DOHH2 (cell line): ENCODE measurements at regions not wholly inside any gene's neighbourhood (a gene's known extent, or its start where the extent isn't known, plus 50 kb on each side); places are given as distances from the start of the nearest gene placed in this dataset.

Source experiments
- H3F3A ChIP-seq: fragments of 200-600 bp; sonication (generic), shearing (Covaris generic); 2 replicates; pipeline ENCODE4 v1.6.0; 2016; ENCODE audit warnings: antibody characterized with exemption, mild to moderate bottlenecking; ENCODE audit not compliant: control insufficient read depth, insufficient read depth
- H3K27ac ChIP-seq: fragments of 200-600 bp; sonication (generic); 2 replicates; pipeline ENCODE4 v1.5.1; 2014; ENCODE audit warnings: low read depth, mild to moderate bottlenecking, low read length, moderate library complexity
- H3K27me3 ChIP-seq: fragments of 200-600 bp; sonication (generic); 2 replicates; pipeline ENCODE4 v1.6.1; 2014; ENCODE audit warnings: mild to moderate bottlenecking, low read length, mixed read lengths; ENCODE audit not compliant: control insufficient read depth
- H3K36me3 ChIP-seq: fragments of 200-600 bp; sonication (generic); 2 replicates; pipeline ENCODE4 v1.6.1; 2014; ENCODE audit warnings: mild to moderate bottlenecking, low read length, moderate library complexity, mixed read lengths; ENCODE audit not compliant: control insufficient read depth
- H3K4me1 ChIP-seq: fragments of 200-600 bp; sonication (generic); 2 replicates; pipeline ENCODE4 v1.6.1; 2014; ENCODE audit warnings: mild to moderate bottlenecking, low read length, mixed read lengths; ENCODE audit not compliant: control insufficient read depth
- H3K4me2 ChIP-seq: fragments of 200-600 bp; sonication (generic); 2 replicates; pipeline ENCODE4 v1.6.0; 2014; ENCODE audit warnings: mild to moderate bottlenecking, low read length, moderate library complexity
- H3K4me3 ChIP-seq: fragments of 200-600 bp; sonication (generic); 2 replicates; pipeline ENCODE4 v1.5.1; 2014; ENCODE audit warnings: mild to moderate bottlenecking, low read length, mixed read lengths
- H3K79me2 ChIP-seq: fragments of 200-600 bp; sonication (generic); 2 replicates; pipeline ENCODE4 v1.6.1; 2014; ENCODE audit warnings: mild to moderate bottlenecking, low read length, mixed read lengths; ENCODE audit not compliant: control insufficient read depth
- H3K9me2 ChIP-seq: fragments of 200-600 bp; sonication (generic); replicated peaks from 2 replicates; pipeline ENCODE4 v1.6.1; 2014; ENCODE audit warnings: mild to moderate bottlenecking, low read length, mixed read lengths; ENCODE audit not compliant: control insufficient read depth
- H3K9me3 ChIP-seq: fragments of 200-600 bp; sonication (generic); 2 replicates; pipeline ENCODE4 v1.6.1; 2014; ENCODE audit warnings: antibody characterized with exemption, low read length, mixed read lengths; ENCODE audit not compliant: control insufficient read depth, insufficient read depth
- H4K20me1 ChIP-seq: fragments of 200-600 bp; sonication (generic); 2 replicates; pipeline ENCODE4 v1.6.0; 2014; ENCODE audit warnings: low read depth, mild to moderate bottlenecking, antibody characterized with exemption, low read length, moderate library complexity; ENCODE audit not compliant: control insufficient read depth, insufficient read depth
- CTCF ChIP-seq: fragments of 200-600 bp; sonication (generic); IDR thresholded peaks from one replicate; pipeline ENCODE4 v1.5.1; 2014; ENCODE audit warnings: antibody characterized with exemption, mild to moderate bottlenecking, low read depth, low read length; ENCODE audit not compliant: poor library complexity, severe bottlenecking
- EZH2phosphoT487 ChIP-seq: fragments of 200-600 bp; sonication (generic); IDR thresholded peaks from 2 replicates; pipeline ENCODE4 v1.6.1; 2017; ENCODE audit warnings: borderline replicate concordance, mild to moderate bottlenecking, antibody characterized with exemption, low read length, moderate library complexity, mixed read lengths

- no peaks in the 10 kb centered on the region for H3K9me3 ChIP-seq
- H3K27ac ChIP-seq = no peak overlapping the region
- H3K4me3 ChIP-seq = no peak overlapping the region
- no peaks in the 10 kb centered on the region for H3K4me1 ChIP-seq
- TF ChIP-seq EZH2phosphoT487 = no peak
- no peak for TF ChIP-seq CTCF
- no peaks in the 10 kb centered on the region for H3K27me3 ChIP-seq
- no peak overlapping the region for H3K4me2 ChIP-seq
- no peaks in the 10 kb centered on the region for H3F3A ChIP-seq
- H3K9me2 ChIP-seq = no peaks in the 10 kb centered on the region
- no peaks in the 10 kb centered on the region for H4K20me1 ChIP-seq
- no peaks in the 10 kb centered on the region for H3K36me3 ChIP-seq
- no peaks in the 10 kb centered on the region for H3K79me2 ChIP-seq
These were observed 125.3 kb downstream of the RAB11FIP2 start for GRCh38 chr10:117921421-117921820.

- no peaks in the 10 kb centered on the region for H3K27me3 ChIP-seq
- no peaks in the 10 kb centered on the region for H3K9me2 ChIP-seq
- H3F3A ChIP-seq = no peaks in the 10 kb centered on the region
- no peak for TF ChIP-seq CTCF
- no peaks in the 10 kb centered on the region for H3K36me3 ChIP-seq
- H3K79me2 ChIP-seq = no peaks in the 10 kb centered on the region
- no peaks in the 10 kb centered on the region for H4K20me1 ChIP-seq
- no peak overlapping the region for H3K4me2 ChIP-seq
- H3K4me3 ChIP-seq = no peak overlapping the region
- no peak overlapping the region for H3K27ac ChIP-seq
- no peaks in the 10 kb centered on the region for H3K9me3 ChIP-seq
- no peaks in the 10 kb centered on the region for H3K4me1 ChIP-seq
These were observed 121.9 kb downstream of the RAB11FIP2 start for GRCh38 chr10:117924820-117925219.

- no peak for TF ChIP-seq EZH2phosphoT487
- no peak for TF ChIP-seq CTCF
- no peaks in the 10 kb centered on the region for H3F3A ChIP-seq
- no peaks in the 10 kb centered on the region for H3K9me2 ChIP-seq
- no peaks in the 10 kb centered on the region for H3K79me2 ChIP-seq
- no peaks in the 10 kb centered on the region for H3K36me3 ChIP-seq
- no peaks in the 10 kb centered on the region for H4K20me1 ChIP-seq
- H3K9me3 ChIP-seq = no peaks in the 10 kb centered on the region
- H3K4me3 ChIP-seq = no peak overlapping the region
- H3K27ac ChIP-seq = no peak overlapping the region
- H3K4me1 ChIP-seq = no peaks in the 10 kb centered on the region
- H3K4me2 ChIP-seq = no peak overlapping the region
- H3K27me3 ChIP-seq = no peaks in the 10 kb centered on the region
These were observed 121.4 kb downstream of the RAB11FIP2 start for GRCh38 chr10:117925369-117925768.

GRCh38 chr10:117926491-117926890 lies 120.2 kb downstream of the RAB11FIP2 start:
- Histone ChIP-seq H3K27ac (no peak overlapping the region), H3K4me1 (no peaks in the 10 kb centered on the region), H3K79me2 (no peaks in the 10 kb centered on the region), H3F3A (no peaks in the 10 kb centered on the region), H3K9me2 (no peaks in the 10 kb centered on the region), H4K20me1 (no peaks in the 10 kb centered on the region), H3K27me3 (no peaks in the 10 kb centered on the region), H3K4me3 (no peak overlapping the region), H3K9me3 (no peaks in the 10 kb centered on the region), H3K36me3 (no peaks in the 10 kb centered on the region), H3K4me2 (no peak overlapping the region)
- TF ChIP-seq CTCF = no peak
- TF ChIP-seq EZH2phosphoT487 = no peak
